ENCODE measurements at regions not wholly inside any gene's neighbourhood (a gene's known extent, or its start where the extent isn't known, plus 50 kb on each side); places are given as distances from the start of the nearest gene placed in this dataset.

GRCh38 chr5:4661836-4662235 is 478.3 kb upstream of the ADAMTS16 start:
- no peaks in the 10 kb centered on the region for H3K27me3 Mint-ChIP-seq (ENCODE audit: low read depth)
- no peak overlapping the region for H3K4ac ChIP-seq (ENCODE audit: low read depth, low read length)
- H3K14ac ChIP-seq (ENCODE audit: insufficient read depth, low read length): no peak overlapping the region
- H3K56ac ChIP-seq (ENCODE audit: insufficient read length, low read depth, low read length): no peak overlapping the region
- no peak overlapping the region for H3K9ac ChIP-seq (ENCODE audit: extremely low read depth, insufficient read length, low read length)
- H3K4me1 Mint-ChIP-seq: peaks cover 0 to 2% of the 10 kb centered on the region in 2 experiments; a peak in 1 of 4 replicates
- H3K27ac Mint-ChIP-seq: no peak overlapping the region
- WGBS (ENCODE audit: extremely low coverage, insufficient read length, low lambda C conversion rate): no CpG with 5 or more reads among the region's 7 CpGs
- H2BK5ac ChIP-seq (ENCODE audit: insufficient read length, low read length): no peak overlapping the region
- no peak overlapping the region for H2BK120ac ChIP-seq (ENCODE audit: low read depth, low read length, poor library complexity, severe bottlenecking)
- H3K27ac ChIP-seq (ENCODE audit: insufficient read length, low read depth, low read length): no peak overlapping the region
- H3K4me3 Mint-ChIP-seq: no peak overlapping the region
- TF ChIP-seq CTCF (conservative IDR thresholded peaks at IDR 0.05): no peak
- H2AK5ac ChIP-seq (ENCODE audit: insufficient read length, low read length): no peak overlapping the region
- no peaks in the 10 kb centered on the region for H3K79me1 ChIP-seq (ENCODE audit: insufficient read depth, low read depth, low read length, poor library complexity, severe bottlenecking)
- no peak overlapping the region for H2BK20ac ChIP-seq (ENCODE audit: low read depth, low read length, poor library complexity, severe bottlenecking)
- no peaks in the 10 kb centered on the region for H3K4me1 ChIP-seq (ENCODE audit: insufficient read depth, low read length)
- no peaks in the 10 kb centered on the region for H3K23me2 ChIP-seq (ENCODE audit: insufficient read length, low read depth, low read length, poor library complexity, severe bottlenecking)
- peaks cover 0 to under 1% (median 0%) of the 10 kb centered on the region in 3 experiments; a peak in 1 of 7 replicates for H3K36me3 Mint-ChIP-seq (ENCODE audit: insufficient read depth in 1 of 3, low read depth in 3 of 3)
- H4K8ac ChIP-seq (replicated peaks; ENCODE audit: insufficient read length, low read depth, low read length): no peak overlapping the region
- no peak for DNase-seq
- H3K79me2 ChIP-seq (ENCODE audit: insufficient read depth, low read length): no peaks in the 10 kb centered on the region
- H3T11ph ChIP-seq (ENCODE audit: low read length): no peak overlapping the region
- peaks cover under 1 to 4% of the 10 kb centered on the region in 2 experiments; a peak in 4 of 5 replicates for H3K9me3 Mint-ChIP-seq
- H2BK15ac ChIP-seq (ENCODE audit: low read depth, low read length): no peak overlapping the region
- no peak overlapping the region for H4K91ac ChIP-seq (ENCODE audit: insufficient read length, low read depth, low read length)
- no peaks in the 10 kb centered on the region for H3K9me3 ChIP-seq (ENCODE audit: control insufficient read depth, low read depth, low read length)
- H3K23ac ChIP-seq (ENCODE audit: insufficient read length, low read depth, low read length): no peak overlapping the region
- H3K4me2 ChIP-seq (ENCODE audit: insufficient read depth, insufficient read length, low read length): no peak overlapping the region
- no peaks in the 10 kb centered on the region for H3K27me3 ChIP-seq (ENCODE audit: insufficient read depth, low read length)
- H3K18ac ChIP-seq (ENCODE audit: insufficient read length, low read depth, low read length): no peak overlapping the region
- H4K20me1 ChIP-seq (ENCODE audit: control insufficient read depth, insufficient read depth, insufficient read length): no peaks in the 10 kb centered on the region
- H4K5ac ChIP-seq (ENCODE audit: insufficient read length, low read depth, low read length): no peak overlapping the region
- no peak overlapping the region for H2AFZ ChIP-seq (ENCODE audit: low read length)
- no peak overlapping the region for H2BK12ac ChIP-seq (ENCODE audit: insufficient read length, low read depth, low read length)

Data from H9 (cell line).